ENCODE measurements at regions not wholly inside any gene's neighbourhood (a gene's known extent, or its start where the extent isn't known, plus 50 kb on each side); places are given as distances from the start of the nearest gene placed in this dataset.

- TF ChIP-seq CTCF (IDR thresholded peaks at IDR 0.05; ENCODE audit: control extremely low read depth, extremely low read depth, low read depth, missing control alignments), result peak; percentile 13
- peak; percentile 4 for DNase-seq (ENCODE audit: extremely low spot score)
- ChIA-PET CTCF (no interaction called here), POLR2A (no interaction called here)
These were observed 474.9 kb upstream of the CDH10 start for GRCh38 chr5:25119650-25120049.

- no peak for DNase-seq (ENCODE audit: extremely low spot score)
- POLR2A ChIA-PET, result no interaction called here
- CTCF ChIA-PET, result no interaction called here
- no peak for TF ChIP-seq CTCF (IDR thresholded peaks at IDR 0.05; ENCODE audit: control extremely low read depth, extremely low read depth, low read depth, missing control alignments)
These were observed 463.1 kb upstream of the CDH10 start for GRCh38 chr5:25107853-25108252.

GRCh38 chr5:25099538-25099937, 454.8 kb upstream of the CDH10 start:
- no peak for DNase-seq (ENCODE audit: extremely low spot score)
- POLR2A ChIA-PET, result no interaction called here
- CTCF ChIA-PET, result no interaction called here
- no peak for TF ChIP-seq CTCF (IDR thresholded peaks at IDR 0.05; ENCODE audit: control extremely low read depth, extremely low read depth, low read depth, missing control alignments)

- CTCF ChIA-PET, result no interaction called here
- no peak for TF ChIP-seq CTCF (IDR thresholded peaks at IDR 0.05; ENCODE audit: control extremely low read depth, extremely low read depth, low read depth, missing control alignments)
- DNase-seq (ENCODE audit: extremely low spot score), result no peak
- POLR2A ChIA-PET, result no interaction called here
These were observed 450.5 kb upstream of the CDH10 start for GRCh38 chr5:25095261-25095660.

GRCh38 chr5:25094219-25094618, 449.4 kb upstream of the CDH10 start:
- CTCF ChIA-PET, result no interaction called here
- TF ChIP-seq CTCF (IDR thresholded peaks at IDR 0.05; ENCODE audit: control extremely low read depth, extremely low read depth, low read depth, missing control alignments), result no peak
- POLR2A ChIA-PET, result no interaction called here
- no peak for DNase-seq (ENCODE audit: extremely low spot score)

GRCh38 chr5:25091921-25092320, 447.1 kb upstream of the CDH10 start:
- no peak for TF ChIP-seq CTCF (IDR thresholded peaks at IDR 0.05; ENCODE audit: control extremely low read depth, extremely low read depth, low read depth, missing control alignments)
- CTCF ChIA-PET, result no interaction called here
- no peak for DNase-seq (ENCODE audit: extremely low spot score)
- POLR2A ChIA-PET, result no interaction called here

GRCh38 chr5:25090854-25091253, 446.1 kb upstream of the CDH10 start:
- no peak for DNase-seq (ENCODE audit: extremely low spot score)
- ChIA-PET CTCF (no interaction called here), POLR2A (no interaction called here)
- TF ChIP-seq CTCF (IDR thresholded peaks at IDR 0.05; ENCODE audit: control extremely low read depth, extremely low read depth, low read depth, missing control alignments), result no peak
